ENCODE measurements at regions not wholly inside any gene's neighbourhood (a gene's known extent, or its start where the extent isn't known, plus 50 kb on each side); places are given as distances from the start of the nearest gene placed in this dataset.

DNA sequence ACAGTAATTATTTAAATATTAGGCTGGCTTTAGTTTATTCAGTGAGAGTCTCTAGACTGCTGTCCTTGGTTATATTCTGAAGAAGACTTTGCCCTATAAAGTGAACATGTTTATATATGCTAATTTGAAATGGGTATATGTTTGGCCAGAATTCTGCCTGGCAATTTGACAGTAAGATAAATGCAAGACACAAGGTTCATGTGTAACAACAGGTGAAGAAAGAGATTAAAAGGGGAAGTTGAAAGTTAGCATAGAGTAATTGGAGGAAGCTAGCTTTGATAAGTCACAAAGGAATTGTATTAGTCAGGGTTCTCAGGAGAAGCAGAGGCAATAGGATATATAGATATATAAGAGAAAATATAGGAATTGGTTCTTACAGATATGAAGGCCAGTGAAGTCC is 191.4 kb downstream of the CENPW start:
- H3K36me3 ChIP-seq (ENCODE audit: control insufficient read depth, insufficient read depth, low read length): no peaks in the 10 kb centered on the region
- H3K27me3 ChIP-seq (ENCODE audit: control insufficient read depth, insufficient read depth, low read length): no peaks in the 10 kb centered on the region
- H3K27ac ChIP-seq (ENCODE audit: low read depth, low read length): no peak overlapping the region
- H3K4me3 ChIP-seq (ENCODE audit: low read length): no peak overlapping the region
- H3K9ac ChIP-seq (ENCODE audit: low read length): no peak overlapping the region
- H3K4me1 ChIP-seq (ENCODE audit: control insufficient read depth, insufficient read depth, low read length): no peaks in the 10 kb centered on the region

DNA sequence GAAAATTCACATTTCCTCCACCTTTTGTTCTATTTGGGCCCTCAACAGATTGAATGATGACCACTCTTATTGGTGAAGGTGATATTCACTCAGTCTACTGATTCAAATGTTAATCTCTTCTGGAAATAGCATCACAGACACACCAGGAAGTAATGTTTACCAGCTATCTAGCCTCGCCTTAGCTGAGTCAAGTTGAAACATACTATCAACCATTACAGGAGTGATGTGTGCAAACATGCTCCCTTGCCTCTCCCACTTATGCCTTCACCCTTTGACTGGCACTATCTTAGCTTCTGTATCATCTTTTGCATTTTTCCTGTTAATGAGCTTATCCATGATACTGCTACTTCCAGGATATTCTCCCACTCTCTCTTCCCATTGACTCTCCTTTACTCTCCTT is 191.9 kb downstream of the CENPW start:
- Histone ChIP-seq H3K27me3 (ENCODE audit: control insufficient read depth, insufficient read depth, low read length) (no peaks in the 10 kb centered on the region), H3K36me3 (ENCODE audit: control insufficient read depth, insufficient read depth, low read length) (no peaks in the 10 kb centered on the region), H3K4me1 (ENCODE audit: control insufficient read depth, insufficient read depth, low read length) (no peaks in the 10 kb centered on the region), H3K9ac (ENCODE audit: low read length) (no peak overlapping the region), H3K4me3 (ENCODE audit: low read length) (no peak overlapping the region), H3K27ac (ENCODE audit: low read depth, low read length) (no peak overlapping the region)

GRCh38 chr6:126534401-126534800 is 194.5 kb downstream of the CENPW start:
- no peak overlapping the region for H3K4me3 ChIP-seq (ENCODE audit: low read length)
- no peaks in the 10 kb centered on the region for H3K36me3 ChIP-seq (ENCODE audit: control insufficient read depth, insufficient read depth, low read length)
- no peak overlapping the region for H3K9ac ChIP-seq (ENCODE audit: low read length)
- no peaks in the 10 kb centered on the region for H3K4me1 ChIP-seq (ENCODE audit: control insufficient read depth, insufficient read depth, low read length)
- H3K27me3 ChIP-seq (ENCODE audit: control insufficient read depth, insufficient read depth, low read length): no peaks in the 10 kb centered on the region
- no peak overlapping the region for H3K27ac ChIP-seq (ENCODE audit: low read depth, low read length)

GRCh38 chr6:126535138-126535537 is 195.2 kb downstream of the CENPW start:
- no peak overlapping the region for H3K27ac ChIP-seq (ENCODE audit: low read depth, low read length)
- H3K4me1 ChIP-seq (ENCODE audit: control insufficient read depth, insufficient read depth, low read length): no peaks in the 10 kb centered on the region
- H3K4me3 ChIP-seq (ENCODE audit: low read length): no peak overlapping the region
- no peaks in the 10 kb centered on the region for H3K36me3 ChIP-seq (ENCODE audit: control insufficient read depth, insufficient read depth, low read length)
- H3K9ac ChIP-seq (ENCODE audit: low read length): no peak overlapping the region
- H3K27me3 ChIP-seq (ENCODE audit: control insufficient read depth, insufficient read depth, low read length): no peaks in the 10 kb centered on the region

DNA sequence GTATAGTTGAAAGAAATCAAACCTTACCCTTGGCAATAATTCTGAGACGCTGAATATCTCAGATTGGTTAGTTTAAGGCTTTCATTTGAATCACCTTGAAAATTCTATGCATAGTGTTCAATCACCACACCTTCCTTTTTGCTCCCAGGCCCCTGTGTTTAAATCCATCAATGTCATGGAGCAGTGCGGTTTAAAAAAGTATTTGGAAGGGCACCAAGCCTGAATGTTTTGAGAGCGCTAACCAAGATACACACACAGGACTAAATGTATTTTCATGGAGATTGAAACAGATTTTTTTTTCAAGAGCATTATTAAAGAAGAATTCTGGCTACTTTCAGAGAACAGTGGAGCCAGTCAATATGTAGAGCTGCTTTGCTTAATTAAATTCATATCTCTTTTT is 195.7 kb downstream of the CENPW start:
- H3K4me1 ChIP-seq (ENCODE audit: control insufficient read depth, insufficient read depth, low read length): no peaks in the 10 kb centered on the region
- H3K27me3 ChIP-seq (ENCODE audit: control insufficient read depth, insufficient read depth, low read length): no peaks in the 10 kb centered on the region
- no peak overlapping the region for H3K4me3 ChIP-seq (ENCODE audit: low read length)
- no peak overlapping the region for H3K9ac ChIP-seq (ENCODE audit: low read length)
- H3K36me3 ChIP-seq (ENCODE audit: control insufficient read depth, insufficient read depth, low read length): no peaks in the 10 kb centered on the region
- H3K27ac ChIP-seq (ENCODE audit: low read depth, low read length): no peak overlapping the region

GRCh38 chr6:126537061-126537816 is 197.3 kb downstream of the CENPW start:
- no peaks in the 10 kb centered on the region for H3K27me3 ChIP-seq (ENCODE audit: control insufficient read depth, insufficient read depth, low read length)
- peaks cover 7% of the 10 kb centered on the region for H3K4me1 ChIP-seq (ENCODE audit: control insufficient read depth, insufficient read depth, low read length)
- H3K4me3 ChIP-seq (ENCODE audit: low read length): no peak overlapping the region
- no peak overlapping the region for H3K9ac ChIP-seq (ENCODE audit: low read length)
- H3K36me3 ChIP-seq (ENCODE audit: control insufficient read depth, insufficient read depth, low read length): no peaks in the 10 kb centered on the region
- H3K27ac ChIP-seq (ENCODE audit: low read depth, low read length): no peak overlapping the region

- Histone ChIP-seq H3K27ac (ENCODE audit: low read depth, low read length) (no peak overlapping the region), H3K9ac (ENCODE audit: low read length) (no peak overlapping the region), H3K27me3 (ENCODE audit: control insufficient read depth, insufficient read depth, low read length) (no peaks in the 10 kb centered on the region), H3K36me3 (ENCODE audit: control insufficient read depth, insufficient read depth, low read length) (no peaks in the 10 kb centered on the region), H3K4me3 (ENCODE audit: low read length) (no peak overlapping the region), H3K4me1 (ENCODE audit: control insufficient read depth, insufficient read depth, low read length) (peaks cover 7% of the 10 kb centered on the region)
Measured at GRCh38 chr6:126539022-126539421, 199.1 kb downstream of the CENPW start.

- no peak overlapping the region for H3K4me3 ChIP-seq (ENCODE audit: low read length)
- H3K9ac ChIP-seq (ENCODE audit: low read length): no peak overlapping the region
- H3K27me3 ChIP-seq (ENCODE audit: control insufficient read depth, insufficient read depth, low read length): no peaks in the 10 kb centered on the region
- no peaks in the 10 kb centered on the region for H3K36me3 ChIP-seq (ENCODE audit: control insufficient read depth, insufficient read depth, low read length)
- H3K27ac ChIP-seq (ENCODE audit: low read depth, low read length): no peak overlapping the region
- H3K4me1 ChIP-seq (ENCODE audit: control insufficient read depth, insufficient read depth, low read length): peaks cover 7% of the 10 kb centered on the region
Measured at GRCh38 chr6:126540161-126540560, 200.2 kb downstream of the CENPW start.

GRCh38 chr6:126541806-126542491 is 202.0 kb downstream of the CENPW start:
- peaks cover 7% of the 10 kb centered on the region for H3K4me1 ChIP-seq (ENCODE audit: control insufficient read depth, insufficient read depth, low read length)
- H3K4me3 ChIP-seq (ENCODE audit: low read length): no peak overlapping the region
- H3K27ac ChIP-seq (ENCODE audit: low read depth, low read length): no peak overlapping the region
- no peaks in the 10 kb centered on the region for H3K27me3 ChIP-seq (ENCODE audit: control insufficient read depth, insufficient read depth, low read length)
- H3K36me3 ChIP-seq (ENCODE audit: control insufficient read depth, insufficient read depth, low read length): no peaks in the 10 kb centered on the region
- no peak overlapping the region for H3K9ac ChIP-seq (ENCODE audit: low read length)

GRCh38 chr6:126546541-126547120 is 206.7 kb downstream of the CENPW start:
- Histone ChIP-seq H3K4me1 (ENCODE audit: control insufficient read depth, insufficient read depth, low read length) (peaks cover 3% of the 10 kb centered on the region), H3K36me3 (ENCODE audit: control insufficient read depth, insufficient read depth, low read length) (no peaks in the 10 kb centered on the region), H3K27ac (ENCODE audit: low read depth, low read length) (no peak overlapping the region), H3K27me3 (ENCODE audit: control insufficient read depth, insufficient read depth, low read length) (no peaks in the 10 kb centered on the region), H3K9ac (ENCODE audit: low read length) (no peak overlapping the region), H3K4me3 (ENCODE audit: low read length) (no peak overlapping the region)

DNA sequence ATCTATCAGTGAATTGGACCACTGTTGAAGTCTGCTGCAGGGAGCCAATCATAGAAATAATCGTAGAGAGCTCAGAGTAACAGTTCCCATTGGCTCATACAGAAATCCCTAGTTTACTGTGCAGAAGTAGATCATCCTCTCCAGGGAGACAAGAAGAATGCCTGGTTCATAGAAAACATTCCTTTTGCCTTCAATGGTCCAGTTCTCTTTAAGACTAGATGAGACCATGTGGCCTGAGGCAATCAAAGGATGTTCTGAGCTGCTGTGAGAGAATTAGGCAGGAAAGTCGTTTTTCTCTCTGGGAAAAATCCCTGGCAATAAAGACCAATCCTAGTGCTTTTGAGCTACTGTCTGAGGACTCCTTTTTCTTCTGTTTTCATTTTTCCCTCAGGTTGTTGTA is 208.4 kb downstream of the CENPW start:
- Histone ChIP-seq H3K36me3 (ENCODE audit: control insufficient read depth, insufficient read depth, low read length) (no peaks in the 10 kb centered on the region), H3K27ac (ENCODE audit: low read depth, low read length) (no peak overlapping the region), H3K27me3 (ENCODE audit: control insufficient read depth, insufficient read depth, low read length) (no peaks in the 10 kb centered on the region), H3K9ac (ENCODE audit: low read length) (no peak overlapping the region), H3K4me1 (ENCODE audit: control insufficient read depth, insufficient read depth, low read length) (no peaks in the 10 kb centered on the region), H3K4me3 (ENCODE audit: low read length) (no peak overlapping the region)

DNA sequence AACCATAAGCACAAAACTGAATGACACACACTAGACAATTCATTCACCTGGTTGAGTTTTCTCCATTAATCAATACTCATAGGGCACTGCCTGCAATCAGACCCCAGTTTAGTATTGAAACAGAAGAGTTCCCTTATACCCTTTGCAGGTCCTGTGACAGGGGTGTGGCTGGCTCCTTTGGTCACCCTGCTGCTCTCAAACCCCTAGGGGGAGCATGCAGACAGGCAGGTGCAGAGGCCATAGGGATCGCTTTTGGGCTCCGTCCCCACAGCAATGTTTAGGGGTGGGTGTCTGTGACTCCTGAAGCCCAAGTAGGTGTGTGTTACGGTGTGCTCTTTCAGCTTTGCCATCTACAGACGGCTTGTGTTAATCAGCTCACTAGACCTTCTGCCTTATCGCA is 210.4 kb downstream of the CENPW start:
- H3K36me3 ChIP-seq (ENCODE audit: control insufficient read depth, insufficient read depth, low read length): no peaks in the 10 kb centered on the region
- no peak overlapping the region for H3K27ac ChIP-seq (ENCODE audit: low read depth, low read length)
- no peak overlapping the region for H3K9ac ChIP-seq (ENCODE audit: low read length)
- H3K4me3 ChIP-seq (ENCODE audit: low read length): no peak overlapping the region
- no peaks in the 10 kb centered on the region for H3K27me3 ChIP-seq (ENCODE audit: control insufficient read depth, insufficient read depth, low read length)
- H3K4me1 ChIP-seq (ENCODE audit: control insufficient read depth, insufficient read depth, low read length): no peaks in the 10 kb centered on the region

DNA sequence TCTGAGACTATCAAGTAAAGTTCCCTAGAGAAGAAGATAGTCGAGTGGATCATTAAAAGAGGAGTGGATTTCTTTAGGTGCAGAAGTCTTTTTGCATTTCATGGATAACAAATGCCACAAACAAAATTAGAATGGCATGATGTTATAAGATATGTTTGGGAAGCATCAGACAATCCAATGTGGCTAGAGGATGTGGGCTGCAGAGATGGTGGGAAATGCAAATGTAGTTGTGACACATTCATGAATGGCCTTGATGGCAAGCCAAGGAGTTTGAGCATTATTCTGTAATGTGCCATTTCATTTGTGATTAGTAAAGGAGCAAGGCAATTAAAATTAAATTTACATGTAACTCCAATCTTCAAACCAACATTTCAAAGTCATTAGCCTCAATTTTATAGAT is 211.9 kb downstream of the CENPW start:
- H3K9ac ChIP-seq (ENCODE audit: low read length): no peak overlapping the region

More for the DNA sequence above, 211.9 kb downstream of the CENPW start:
- Histone ChIP-seq H3K4me1 (ENCODE audit: control insufficient read depth, insufficient read depth, low read length) (no peaks in the 10 kb centered on the region), H3K36me3 (ENCODE audit: control insufficient read depth, insufficient read depth, low read length) (no peaks in the 10 kb centered on the region), H3K27ac (ENCODE audit: low read depth, low read length) (no peak overlapping the region), H3K4me3 (ENCODE audit: low read length) (no peak overlapping the region), H3K27me3 (ENCODE audit: control insufficient read depth, insufficient read depth, low read length) (no peaks in the 10 kb centered on the region)

All from rectal smooth muscle tissue (tissue), 1 donor.